ENCODE measurements at regions not wholly inside any gene's neighbourhood (a gene's known extent, or its start where the extent isn't known, plus 50 kb on each side); places are given as distances from the start of the nearest gene placed in this dataset.
A peak's percentile ranks its signal among the peaks of the same experiment; 100 is the strongest.
"Not testable (repeated sequence)": the region's sequence is repeated elsewhere in the genome, so short reads cannot be mapped to it uniquely, and the experiment has no call there.

DNA sequence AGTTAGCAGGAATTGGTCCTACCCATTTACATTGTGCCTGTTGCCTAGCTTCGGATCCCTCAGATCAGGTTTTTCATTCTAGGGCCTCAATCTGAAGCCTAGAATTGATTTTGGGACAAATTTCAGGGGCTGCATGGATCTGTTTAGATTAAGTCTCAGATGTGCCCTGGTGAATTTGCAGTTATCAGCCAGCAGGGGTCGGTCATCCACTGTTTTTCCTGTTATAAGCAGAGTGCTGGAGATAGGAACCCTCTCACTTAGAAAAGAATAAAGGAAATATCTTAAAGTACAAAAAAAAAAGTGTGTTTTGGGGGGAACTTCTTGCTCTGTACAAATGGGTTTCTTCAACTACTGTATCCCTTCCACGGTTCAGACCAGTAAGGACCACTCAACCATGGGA lies 212.5 kb downstream of the BCHE start:
- DNase-seq (ENCODE audit: low spot score), result peak; percentile 17

- DNase-seq (ENCODE audit: low spot score), result no peak
Measured at GRCh38 chr3:165622356-165622755, 214.9 kb downstream of the BCHE start.

DNA sequence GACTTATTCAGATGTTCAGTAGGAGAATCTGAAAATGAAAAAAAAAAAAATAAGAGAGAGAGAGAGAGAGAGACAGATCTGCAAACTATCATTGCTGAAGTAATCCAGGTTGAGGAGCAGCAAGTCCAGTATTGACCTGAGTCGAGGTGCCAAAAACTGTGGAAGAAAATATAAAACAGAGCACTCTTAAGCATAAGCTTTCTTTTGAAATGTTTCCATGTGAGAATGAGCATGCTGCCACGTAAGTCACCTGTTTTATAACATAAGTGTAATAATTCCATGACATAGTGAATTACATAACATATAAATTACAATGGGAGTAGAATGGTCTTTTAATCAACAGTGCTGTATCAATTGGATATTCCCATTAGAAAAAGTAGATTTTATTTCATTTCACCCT lies 218.2 kb downstream of the BCHE start:
- DNase-seq (ENCODE audit: low spot score), result no peak

DNA sequence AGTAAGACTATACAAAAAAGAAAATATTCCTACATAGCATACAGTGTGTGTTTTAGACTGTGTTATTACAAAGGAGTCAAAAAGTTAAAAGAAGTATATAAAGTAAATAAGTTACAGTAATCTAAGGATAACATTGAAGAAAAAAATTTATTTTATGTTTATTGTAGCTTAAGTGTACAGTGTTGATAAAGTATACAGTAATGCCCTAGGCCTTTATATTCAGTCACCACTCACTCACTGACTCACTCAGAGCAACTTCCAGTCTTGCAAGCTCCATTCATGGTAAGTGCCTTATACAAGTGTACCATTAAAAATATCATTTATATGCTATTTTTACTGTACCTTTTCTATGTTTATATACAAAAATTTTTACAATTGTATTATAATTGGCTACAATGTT lies 220.1 kb downstream of the BCHE start:
- DNase-seq (ENCODE audit: low spot score), result no peak

DNA sequence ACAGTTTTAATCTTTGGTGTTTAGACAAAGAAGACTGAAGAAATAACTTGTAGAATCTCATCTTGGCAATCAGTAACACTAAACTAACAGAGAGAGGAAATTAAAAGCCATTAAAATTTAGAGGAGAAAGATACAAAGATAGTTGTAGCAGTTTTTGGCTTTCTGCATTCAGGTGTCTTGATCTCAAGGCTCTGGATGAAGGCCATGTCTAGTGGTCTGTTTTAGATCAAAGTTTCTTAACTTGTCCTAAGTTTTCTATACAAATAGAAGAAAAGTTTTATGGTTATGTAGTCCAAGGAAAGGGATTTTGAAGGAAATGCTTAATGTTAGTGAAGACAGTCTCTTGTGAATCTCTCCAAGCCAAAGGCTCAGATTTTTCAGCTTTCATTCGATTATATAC lies 222.9 kb downstream of the BCHE start:
- no peak for DNase-seq (ENCODE audit: low spot score)

DNA sequence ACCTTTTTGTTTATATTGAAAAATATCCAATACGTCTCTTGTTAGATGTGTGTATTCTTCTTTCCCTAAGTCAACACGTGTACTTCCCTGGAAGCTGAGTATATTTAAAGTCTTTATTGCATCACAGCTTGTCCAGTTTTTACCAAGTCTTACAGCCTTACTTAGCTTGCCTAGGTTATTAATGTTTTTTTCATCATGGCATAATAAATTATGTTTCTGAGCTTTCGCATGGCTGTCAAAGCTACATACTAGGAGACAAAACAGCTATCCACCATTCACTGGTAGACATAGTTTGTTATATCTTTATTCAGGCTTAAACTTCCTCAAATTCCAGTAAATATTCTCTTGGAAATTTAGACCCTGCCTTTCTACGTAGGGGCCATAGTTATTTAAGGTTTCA lies 224.2 kb downstream of the BCHE start:
- no peak for DNase-seq (ENCODE audit: low spot score)

DNA sequence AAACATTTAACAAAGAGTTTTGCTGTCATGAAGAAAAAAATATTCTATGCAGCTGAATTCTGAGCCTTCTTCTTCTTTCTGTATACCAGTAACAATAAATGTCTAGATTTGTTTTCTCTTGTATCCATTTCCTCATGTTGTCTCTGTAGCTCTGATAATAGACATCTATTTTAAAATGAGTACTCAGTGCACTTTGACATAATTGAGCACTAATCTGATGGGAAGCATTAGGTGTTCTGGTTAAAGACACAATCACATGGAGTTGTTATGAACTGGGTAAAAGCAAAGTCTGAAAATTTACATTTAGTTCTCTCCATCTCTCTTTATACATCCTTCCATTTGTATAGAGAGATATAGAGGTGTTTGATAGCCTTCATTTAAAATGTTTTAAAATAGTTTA lies 230.0 kb downstream of the BCHE start:
- no peak for DNase-seq (ENCODE audit: low spot score)

- DNase-seq (ENCODE audit: low spot score), result no peak
Measured at GRCh38 chr3:165603196-165603595, 234.0 kb downstream of the BCHE start.

- not testable (repeated sequence) for DNase-seq (ENCODE audit: low spot score)
Measured at GRCh38 chr3:165572566-165572965, 264.7 kb downstream of the BCHE start.

GRCh38 chr3:165568907-165569462 lies 268.2 kb downstream of the BCHE start:
- no peak for DNase-seq (ENCODE audit: low spot score)

DNA sequence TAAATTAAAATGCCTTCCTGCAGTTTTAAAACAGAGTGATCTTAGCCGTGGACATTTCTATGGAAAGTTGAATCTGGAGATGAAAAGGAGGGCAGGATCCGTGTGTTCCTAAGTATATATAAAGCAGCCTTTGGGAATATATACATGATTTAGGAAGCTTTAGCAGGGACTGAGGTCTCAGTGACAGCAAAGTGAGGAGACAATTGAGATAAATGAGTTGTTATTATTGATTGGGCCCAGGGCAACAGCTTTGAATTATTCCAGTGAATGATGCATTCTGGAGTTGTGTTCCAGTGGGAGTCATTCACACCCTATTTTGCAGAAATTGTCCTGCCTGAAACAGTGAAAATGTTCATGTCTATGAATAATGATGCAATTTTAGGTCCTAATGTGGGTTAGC lies 281.4 kb downstream of the BCHE start:
- DNase-seq (ENCODE audit: low spot score), result no peak

GRCh38 chr3:165553371-165553770 lies 283.9 kb downstream of the BCHE start:
- DNase-seq (ENCODE audit: low spot score), result no peak

DNA sequence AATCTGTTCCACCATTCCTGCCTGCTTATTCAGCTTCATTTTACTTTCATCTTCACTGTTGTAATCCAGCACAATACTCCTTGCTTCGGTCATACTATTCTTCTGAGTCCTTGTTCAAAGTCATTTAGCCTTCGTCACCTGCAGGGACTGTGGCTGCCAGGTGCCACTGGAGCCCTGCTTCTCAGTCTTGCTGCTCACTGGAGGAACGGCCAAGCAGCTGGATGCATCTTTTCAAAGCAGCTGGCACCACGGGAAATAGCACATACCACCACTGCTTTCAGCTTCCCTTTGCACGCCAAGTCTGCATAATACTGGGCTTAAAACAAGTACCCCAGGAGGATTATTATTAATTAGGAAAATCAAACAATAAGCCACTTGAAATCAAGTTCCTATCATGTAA lies 287.6 kb downstream of the BCHE start:
- peak; percentile 29 for DNase-seq (ENCODE audit: low spot score)

- peak; percentile 18 for DNase-seq (ENCODE audit: low spot score)
Measured at GRCh38 chr3:165549037-165549436, 288.2 kb downstream of the BCHE start.

DNA sequence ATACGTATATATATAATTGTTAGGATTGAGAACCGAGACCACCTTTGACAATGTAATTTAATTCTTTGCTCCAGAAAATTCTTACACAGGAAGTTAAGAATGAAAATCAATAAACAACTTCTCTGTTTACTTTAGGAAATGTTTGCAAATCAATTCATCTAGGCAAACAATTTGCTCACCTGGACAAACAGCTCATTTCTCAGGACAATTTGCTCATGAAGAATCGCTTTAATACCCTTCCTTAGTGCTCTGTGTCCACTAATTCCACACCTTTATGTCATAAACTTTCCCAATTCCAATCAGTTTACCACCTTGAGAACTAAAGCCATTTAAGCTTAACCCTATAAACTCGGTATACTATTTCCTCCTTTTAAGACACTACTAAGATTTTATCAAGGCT lies 292.2 kb downstream of the BCHE start:
- DNase-seq (ENCODE audit: low spot score), result no peak

DNA sequence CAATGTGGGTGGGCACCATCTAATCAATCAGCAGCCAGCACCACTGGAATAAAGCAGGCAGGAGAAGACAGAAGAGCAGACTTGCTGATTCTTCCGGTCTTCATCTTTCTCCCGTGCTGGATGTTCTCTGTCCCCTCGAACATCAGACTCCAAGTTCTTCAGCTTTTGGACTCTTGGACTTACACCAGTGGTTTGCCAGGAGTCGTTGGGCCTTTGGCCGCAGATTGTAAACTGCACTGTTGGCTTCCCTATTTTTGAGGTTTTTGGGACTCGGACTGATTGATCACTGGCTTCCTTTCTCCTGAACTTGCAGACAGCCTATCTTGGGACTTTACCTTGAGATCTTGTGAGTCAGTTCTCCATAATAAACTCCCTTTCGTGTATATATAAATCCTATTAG lies 292.8 kb downstream of the BCHE start:
- DNase-seq (ENCODE audit: low spot score), result no peak

DNA sequence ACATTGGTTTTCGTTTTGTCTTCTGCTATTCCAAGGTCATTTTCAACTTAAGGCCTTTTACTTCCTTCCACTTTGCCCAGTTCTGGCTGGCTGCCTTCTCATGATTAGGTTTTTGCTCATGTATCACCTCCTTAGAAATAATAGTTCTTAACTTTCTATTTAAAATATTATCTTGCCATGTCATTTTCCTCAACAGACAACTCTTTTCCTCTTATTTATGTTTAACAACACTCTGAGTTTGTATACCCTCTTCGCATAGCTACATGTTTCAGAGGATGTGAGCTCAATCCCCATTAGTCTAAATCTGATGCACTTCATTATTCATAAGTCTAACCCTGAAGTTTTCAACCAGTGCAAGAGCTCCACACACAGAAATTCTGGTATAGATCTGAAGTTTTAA lies 299.1 kb downstream of the BCHE start:
- no peak for DNase-seq (ENCODE audit: low spot score)

DNA sequence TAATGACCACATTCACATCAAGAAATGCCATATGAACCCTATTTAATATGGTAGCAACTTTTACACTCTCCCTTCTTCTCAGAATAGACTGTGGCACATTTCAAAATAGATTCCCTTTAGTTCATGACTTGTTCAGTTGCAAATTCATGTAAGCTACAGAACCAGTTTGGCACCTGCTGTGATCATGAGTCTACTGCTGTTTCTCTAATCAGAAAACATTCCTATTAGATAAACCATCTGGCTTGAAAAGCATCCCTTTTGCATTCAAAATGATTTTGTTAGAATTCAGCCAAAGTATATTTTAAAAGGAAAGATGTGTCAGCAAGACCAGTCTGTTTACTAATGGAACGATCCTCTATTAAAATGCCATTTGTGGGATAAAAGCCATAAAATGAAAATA lies 304.4 kb downstream of the BCHE start:
- no peak for DNase-seq (ENCODE audit: low spot score)

GRCh38 chr3:165529451-165529850 lies 307.8 kb downstream of the BCHE start:
- no peak for DNase-seq (ENCODE audit: low spot score)

- no peak for DNase-seq (ENCODE audit: low spot score)
Measured at GRCh38 chr3:165526367-165526766, 310.9 kb downstream of the BCHE start.

GRCh38 chr3:165523801-165524200 lies 313.4 kb downstream of the BCHE start:
- DNase-seq (ENCODE audit: low spot score), result peak; percentile 72

GRCh38 chr3:165522386-165522785 lies 314.8 kb downstream of the BCHE start:
- DNase-seq (ENCODE audit: low spot score), result no peak

DNA sequence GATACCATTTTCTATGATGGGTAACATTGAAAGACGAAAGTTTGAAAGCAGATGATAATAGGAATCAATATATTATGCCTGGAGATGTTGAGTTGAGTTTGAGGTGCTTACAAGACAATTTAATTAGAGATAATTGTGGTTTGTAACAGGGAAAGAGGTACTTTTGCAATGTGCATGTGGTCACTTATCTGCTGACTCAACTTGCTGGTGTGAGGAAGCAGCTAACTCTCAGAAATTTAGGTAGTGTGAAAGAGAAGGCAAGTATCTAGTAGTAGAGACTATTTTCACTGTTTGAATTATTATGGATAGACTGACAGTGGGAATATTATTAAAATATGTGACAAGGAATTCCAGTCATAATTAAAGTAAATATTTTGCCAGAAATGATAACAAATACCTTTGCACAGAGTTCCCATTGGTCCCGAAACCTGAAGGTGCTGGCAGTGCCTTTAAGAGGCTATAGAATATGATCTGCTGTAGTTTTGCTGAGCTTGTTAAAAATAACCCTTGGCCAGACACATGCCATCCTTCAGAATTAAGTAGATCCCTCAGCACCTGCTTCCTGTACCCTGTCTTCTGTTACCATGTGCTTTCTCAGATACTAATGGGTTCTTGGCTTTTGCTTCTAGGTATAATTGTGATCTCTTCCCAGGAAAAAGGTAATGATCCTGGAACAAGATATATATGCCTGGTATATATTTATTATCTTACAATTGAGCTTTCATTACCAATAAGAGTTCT lies 315.9 kb downstream of the BCHE start:
- peak; percentile 4 for DNase-seq (ENCODE audit: low spot score)

- no peak for DNase-seq (ENCODE audit: low spot score)
Measured at GRCh38 chr3:165519687-165520086, 317.5 kb downstream of the BCHE start.
